ENCODE measurements at regions not wholly inside any gene's neighbourhood (a gene's known extent, or its start where the extent isn't known, plus 50 kb on each side); places are given as distances from the start of the nearest gene placed in this dataset.

GRCh38 chr12:77344651-77345050, 279.3 kb upstream of the E2F7 start:
- Histone ChIP-seq H4K20me1 (ENCODE audit: insufficient read depth, low read length) (no peaks in the 10 kb centered on the region), H3K79me1 (ENCODE audit: low read depth in 1 of 2, low read length in 2 of 2) (no peaks in the 10 kb centered on the region), H3K9ac (ENCODE audit: low read depth, low read length) (no peak overlapping the region), H4K91ac (ENCODE audit: insufficient read depth, low read depth, low read length) (no peak overlapping the region), H3K36me3 (ENCODE audit: control insufficient read depth, insufficient read depth, low read length) (no peaks in the 10 kb centered on the region), H3K14ac (replicated peaks; ENCODE audit: low read depth, low read length) (no peak overlapping the region), H3K9me3 (ENCODE audit: control insufficient read depth, insufficient read depth, low read length) (no peaks in the 10 kb centered on the region), H3K23ac (ENCODE audit: low read depth, low read length) (no peak overlapping the region), H4K5ac (ENCODE audit: low read depth, low read length) (no peak overlapping the region), H3K4me3 (ENCODE audit: insufficient read depth, low read depth, low read length) (no peak overlapping the region), H3K18ac (ENCODE audit: low read depth, low read length) (no peak overlapping the region), H2BK120ac (ENCODE audit: low read depth, low read length) (no peak overlapping the region), H3K27me3 (ENCODE audit: control insufficient read depth, insufficient read depth, low read length) (peaks cover under 1% of the 10 kb centered on the region; the same call in 1 of the 2 replicates), H3K4me2 (ENCODE audit: low read depth, low read length) (no peak overlapping the region), H3K4ac (ENCODE audit: low read depth, low read length) (no peak overlapping the region), H3K27ac (ENCODE audit: insufficient read depth, low read length) (no peak overlapping the region), H2AFZ (replicated peaks; ENCODE audit: low read length, poor library complexity) (no peak overlapping the region), H2BK5ac (ENCODE audit: low read depth, low read length, poor library complexity, severe bottlenecking) (no peak overlapping the region), H2AK5ac (ENCODE audit: low read depth, low read length) (no peak overlapping the region), H2BK15ac (ENCODE audit: low read depth, low read length) (no peak overlapping the region), H3K4me1 (ENCODE audit: control insufficient read depth, insufficient read depth, low read length) (no peaks in the 10 kb centered on the region), H2BK20ac (ENCODE audit: low read depth, low read length) (no peak overlapping the region), H4K8ac (ENCODE audit: low read depth in 2 of 2, low read length in 2 of 2) (no peak overlapping the region), H3K56ac (ENCODE audit: extremely low read depth, insufficient read depth, low read length) (no peak overlapping the region), H3K9me1 (ENCODE audit: insufficient read depth, low read length) (no peaks in the 10 kb centered on the region), H2AK9ac (replicated peaks; ENCODE audit: low read depth, low read length, poor library complexity) (no peak overlapping the region)
- dilution Hi-C loops (cut with HindIII; ENCODE audit: low sequenced_read_pairs, unreplicated experiment) (no loop called here), in situ Hi-C loops (cut with MboI; ENCODE audit: low sequenced_read_pairs) (no loop called here), intact Hi-C loops (cut with micrococcal nuclease) (no loop called here)
- ATAC-seq (ENCODE audit: low read depth), result no peak
- POLR2A ChIA-PET (ENCODE audit: unreplicated experiment), result no interaction called here
- no peak for DNase-seq
- WGBS, 2 experiments (ENCODE audit: extremely low coverage in 2 of 2, insufficient read length in 1 of 2), result no CpG with 5 or more reads among the region's 1 CpG
- no peak for TF ChIP-seq RAD21 (IDR thresholded peaks at IDR 0.05; ENCODE audit: low read length)
- no peak for TF ChIP-seq RFX5 (IDR thresholded peaks at IDR 0.05; ENCODE audit: low read depth, low read length)
- TF ChIP-seq POLR2A (IDR thresholded peaks at IDR 0.05; ENCODE audit: low read depth, low read length), result no peak
- no peak for TF ChIP-seq MXI1 (IDR thresholded peaks at IDR 0.05; ENCODE audit: borderline replicate concordance, low read depth, low read length)
- no peak for TF ChIP-seq BHLHE40 (IDR thresholded peaks at IDR 0.05; ENCODE audit: low read depth, low read length)
- CTCF ChIA-PET, result no interaction called here
- no TSS peak for BruUV-seq (replicated peaks)

Data from IMR-90 (cell line).